ENCODE measurements at regions not wholly inside any gene's neighbourhood (a gene's known extent, or its start where the extent isn't known, plus 50 kb on each side); places are given as distances from the start of the nearest gene placed in this dataset.
"Not testable (repeated sequence)": the region's sequence is repeated elsewhere in the genome, so short reads cannot be mapped to it uniquely, and the experiment has no call there.

DNA sequence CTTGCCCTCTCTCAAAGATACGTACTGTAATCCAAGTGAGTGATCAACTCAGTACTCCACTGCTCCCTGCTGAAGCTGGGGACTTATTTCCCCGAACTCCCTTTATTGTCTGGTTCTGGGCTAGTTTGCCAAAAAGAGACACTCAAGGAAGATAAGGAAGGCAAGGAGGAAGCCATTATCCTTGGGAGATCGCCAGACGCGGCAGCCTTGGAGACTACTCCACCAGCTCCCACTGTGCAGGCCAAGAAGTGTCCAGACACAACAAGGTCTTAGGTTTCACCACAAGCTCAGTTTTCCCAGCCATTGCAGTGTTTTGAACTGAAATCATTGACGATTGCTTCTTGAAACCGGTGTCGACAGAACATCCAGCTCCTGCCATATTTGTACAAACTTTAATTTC, 439.6 kb upstream of the UBE2E3 start:
- Histone ChIP-seq H2AFZ (ENCODE audit: low read length) (no peak overlapping the region), H3K4me2 (ENCODE audit: low read depth, low read length) (no peak overlapping the region), H3K4me1 (ENCODE audit: low read length) (no peaks in the 10 kb centered on the region), H4K20me1 (ENCODE audit: insufficient read depth, low read length) (no peaks in the 10 kb centered on the region), H3K79me2 (ENCODE audit: low read length) (no peaks in the 10 kb centered on the region), H3K9me2 (replicated peaks; ENCODE audit: insufficient read depth, low read length) (no peaks in the 10 kb centered on the region), H3K9ac (ENCODE audit: low read length) (no peak overlapping the region), H3F3A (ENCODE audit: insufficient read depth, low read length) (no peaks in the 10 kb centered on the region), H3K36me3 (replicated peaks; ENCODE audit: insufficient read depth, low read length) (no peaks in the 10 kb centered on the region), H3K9me3 (replicated peaks; ENCODE audit: insufficient read depth, low read length) (no peaks in the 10 kb centered on the region), H3K4me3 (ENCODE audit: low read length) (no peak overlapping the region), H3K27me3 (replicated peaks; ENCODE audit: insufficient read depth, low read length) (no peaks in the 10 kb centered on the region), H3K27ac (ENCODE audit: low read length) (no peak overlapping the region)
- no peak for DNase-seq
- TF ChIP-seq EZH2 (optimal IDR thresholded peaks at IDR 0.05; ENCODE audit: low read depth, low read length) = no peak
- no peak for TF ChIP-seq EZH2phosphoT487 (IDR thresholded peaks at IDR 0.05; ENCODE audit: low read length)
- TF ChIP-seq, protein P1, sequence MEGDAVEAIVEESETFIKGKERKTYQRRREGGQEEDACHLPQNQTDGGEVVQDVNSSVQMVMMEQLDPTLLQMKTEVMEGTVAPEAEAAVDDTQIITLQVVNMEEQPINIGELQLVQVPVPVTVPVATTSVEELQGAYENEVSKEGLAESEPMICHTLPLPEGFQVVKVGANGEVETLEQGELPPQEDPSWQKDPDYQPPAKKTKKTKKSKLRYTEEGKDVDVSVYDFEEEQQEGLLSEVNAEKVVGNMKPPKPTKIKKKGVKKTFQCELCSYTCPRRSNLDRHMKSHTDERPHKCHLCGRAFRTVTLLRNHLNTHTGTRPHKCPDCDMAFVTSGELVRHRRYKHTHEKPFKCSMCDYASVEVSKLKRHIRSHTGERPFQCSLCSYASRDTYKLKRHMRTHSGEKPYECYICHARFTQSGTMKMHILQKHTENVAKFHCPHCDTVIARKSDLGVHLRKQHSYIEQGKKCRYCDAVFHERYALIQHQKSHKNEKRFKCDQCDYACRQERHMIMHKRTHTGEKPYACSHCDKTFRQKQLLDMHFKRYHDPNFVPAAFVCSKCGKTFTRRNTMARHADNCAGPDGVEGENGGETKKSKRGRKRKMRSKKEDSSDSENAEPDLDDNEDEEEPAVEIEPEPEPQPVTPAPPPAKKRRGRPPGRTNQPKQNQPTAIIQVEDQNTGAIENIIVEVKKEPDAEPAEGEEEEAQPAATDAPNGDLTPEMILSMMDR (IDR thresholded peaks at IDR 0.05; ENCODE audit: low read length) = no peak

DNA sequence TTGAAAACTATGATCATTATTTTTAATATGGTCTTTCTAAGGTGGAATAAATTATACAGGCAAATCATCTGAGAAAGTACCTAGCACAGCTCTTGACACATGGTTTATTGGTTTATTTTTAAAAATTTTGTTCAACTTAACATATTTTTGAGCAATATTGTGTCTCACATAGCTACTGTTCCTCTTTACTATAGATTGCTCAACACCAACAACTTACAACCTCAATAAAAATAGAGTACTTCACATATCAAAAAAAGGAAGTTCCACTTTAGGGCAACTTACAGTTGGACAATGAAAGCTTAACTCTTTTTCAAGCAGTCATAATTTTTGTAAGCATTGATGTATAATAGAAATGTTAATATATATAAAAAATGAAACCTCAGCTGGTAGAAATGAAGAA, 440.9 kb upstream of the UBE2E3 start:
- H3K4me3 ChIP-seq (ENCODE audit: low read length) = no peak overlapping the region

DNA sequence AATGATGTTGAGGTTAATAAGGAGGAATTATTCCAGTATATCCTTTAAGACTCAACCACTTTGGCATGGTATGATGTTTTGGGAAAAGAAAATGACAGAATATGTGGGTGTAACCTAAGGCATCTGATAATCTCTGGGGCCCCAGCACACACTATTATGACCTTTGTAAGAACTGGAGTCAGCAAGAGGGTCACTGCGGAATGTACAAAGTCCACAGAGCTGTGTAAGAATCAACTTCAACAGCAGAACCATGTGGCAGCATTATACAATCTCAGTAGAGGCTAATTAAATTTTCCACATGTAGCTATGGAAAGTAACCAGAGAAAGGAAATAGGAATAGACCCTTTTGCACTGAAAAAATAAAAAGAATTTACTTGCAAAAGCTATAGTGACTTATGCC, 445.1 kb upstream of the UBE2E3 start:
- H3K4me1 ChIP-seq (ENCODE audit: low read length) = no peaks in the 10 kb centered on the region
- no peak for TF ChIP-seq EZH2 (optimal IDR thresholded peaks at IDR 0.05; ENCODE audit: low read depth, low read length)
- TF ChIP-seq, protein P1 (IDR thresholded peaks at IDR 0.05; ENCODE audit: low read length) = no peak
- no peak for TF ChIP-seq EZH2phosphoT487 (IDR thresholded peaks at IDR 0.05; ENCODE audit: low read length)
- H2AFZ ChIP-seq (ENCODE audit: low read length) = no peak overlapping the region
- no peak overlapping the region for H3K9ac ChIP-seq (ENCODE audit: low read length)
- no peaks in the 10 kb centered on the region for H3K9me2 ChIP-seq (replicated peaks; ENCODE audit: insufficient read depth, low read length)
- H3K36me3 ChIP-seq (replicated peaks; ENCODE audit: insufficient read depth, low read length) = no peaks in the 10 kb centered on the region
- no peak overlapping the region for H3K27ac ChIP-seq (ENCODE audit: low read length)
- H3K4me3 ChIP-seq (ENCODE audit: low read length) = no peak overlapping the region
- no peaks in the 10 kb centered on the region for H3K27me3 ChIP-seq (replicated peaks; ENCODE audit: insufficient read depth, low read length)
- H3K79me2 ChIP-seq (ENCODE audit: low read length) = no peaks in the 10 kb centered on the region
- no peak overlapping the region for H3K4me2 ChIP-seq (ENCODE audit: low read depth, low read length)
- H3K9me3 ChIP-seq (replicated peaks; ENCODE audit: insufficient read depth, low read length) = no peaks in the 10 kb centered on the region
- no peak for DNase-seq
- H4K20me1 ChIP-seq (ENCODE audit: insufficient read depth, low read length) = no peaks in the 10 kb centered on the region
- H3F3A ChIP-seq (ENCODE audit: insufficient read depth, low read length) = no peaks in the 10 kb centered on the region

More for the DNA sequence above, 440.9 kb upstream of the UBE2E3 start:
- Histone ChIP-seq H3K79me2 (ENCODE audit: low read length) (no peaks in the 10 kb centered on the region), H3K4me1 (ENCODE audit: low read length) (no peaks in the 10 kb centered on the region), H3K9me3 (replicated peaks; ENCODE audit: insufficient read depth, low read length) (no peaks in the 10 kb centered on the region), H3K36me3 (replicated peaks; ENCODE audit: insufficient read depth, low read length) (no peaks in the 10 kb centered on the region), H3K27ac (ENCODE audit: low read length) (no peak overlapping the region), H3K9me2 (replicated peaks; ENCODE audit: insufficient read depth, low read length) (no peaks in the 10 kb centered on the region), H3F3A (ENCODE audit: insufficient read depth, low read length) (no peaks in the 10 kb centered on the region), H2AFZ (ENCODE audit: low read length) (no peak overlapping the region), H3K9ac (ENCODE audit: low read length) (no peak overlapping the region), H4K20me1 (ENCODE audit: insufficient read depth, low read length) (no peaks in the 10 kb centered on the region), H3K4me2 (ENCODE audit: low read depth, low read length) (no peak overlapping the region), H3K27me3 (replicated peaks; ENCODE audit: insufficient read depth, low read length) (no peaks in the 10 kb centered on the region)
- DNase-seq = no peak
- TF ChIP-seq EZH2phosphoT487 (IDR thresholded peaks at IDR 0.05; ENCODE audit: low read length) (no peak), EZH2 (optimal IDR thresholded peaks at IDR 0.05; ENCODE audit: low read depth, low read length) (no peak)
- TF ChIP-seq, protein P1 (IDR thresholded peaks at IDR 0.05; ENCODE audit: low read length) = no peak

DNA sequence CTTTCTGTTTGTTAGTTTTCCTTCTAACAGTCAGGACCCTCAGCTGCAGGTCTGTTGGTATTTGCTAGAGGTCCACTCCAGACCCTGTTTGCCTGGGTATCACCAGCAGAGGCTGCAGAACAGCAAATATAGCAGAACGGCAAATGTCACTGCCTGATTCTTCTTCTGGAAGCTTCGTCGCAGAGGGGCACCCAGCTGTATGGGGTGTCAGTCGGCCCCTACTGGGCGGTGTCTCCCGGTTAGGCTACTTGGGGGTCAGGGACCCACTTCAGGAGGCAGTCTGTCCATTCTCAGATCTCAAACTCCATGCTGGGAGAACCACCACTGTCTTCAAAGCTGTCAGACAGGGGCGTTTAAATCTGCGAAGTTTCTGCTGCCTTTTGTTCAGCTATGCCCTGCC, 448.6 kb upstream of the UBE2E3 start:
- not testable (repeated sequence) for H2AFZ ChIP-seq (ENCODE audit: low read length); H3K4me2 ChIP-seq (ENCODE audit: low read depth, low read length); DNase-seq; H3K9me2 ChIP-seq (replicated peaks; ENCODE audit: insufficient read depth, low read length); H3K9me3 ChIP-seq (replicated peaks; ENCODE audit: insufficient read depth, low read length); H3K36me3 ChIP-seq (replicated peaks; ENCODE audit: insufficient read depth, low read length); H3K27me3 ChIP-seq (replicated peaks; ENCODE audit: insufficient read depth, low read length); H3K79me2 ChIP-seq (ENCODE audit: low read length); H3K4me3 ChIP-seq (ENCODE audit: low read length); H3K4me1 ChIP-seq (ENCODE audit: low read length); H3K9ac ChIP-seq (ENCODE audit: low read length); H3F3A ChIP-seq (ENCODE audit: insufficient read depth, low read length); H4K20me1 ChIP-seq (ENCODE audit: insufficient read depth, low read length); H3K27ac ChIP-seq (ENCODE audit: low read length)
